ENCODE measurements at regions not wholly inside any gene's neighbourhood (a gene's known extent, or its start where the extent isn't known, plus 50 kb on each side); places are given as distances from the start of the nearest gene placed in this dataset.

GRCh38 chr2:5598156-5598555 lies 94.0 kb upstream of the SOX11 start (continued):
- TF ChIP-seq CBX3 (IDR thresholded peaks at IDR 0.05; ENCODE audit: borderline replicate concordance, low read depth) (no peak), ATF7 (IDR thresholded peaks at IDR 0.05; ENCODE audit: low read depth) (no peak), POLR2A (IDR thresholded peaks at IDR 0.05; ENCODE audit: low read depth, low read length) (no peak)

GRCh38 chr2:5609201-5609600 lies 83.0 kb upstream of the SOX11 start:
- H2AFZ ChIP-seq (ENCODE audit: control insufficient read depth, low read depth, low read length): no peak overlapping the region
- H3K9ac ChIP-seq (ENCODE audit: control insufficient read depth, insufficient read depth, low read length): no peak overlapping the region
- no peaks in the 10 kb centered on the region for H3K27me3 ChIP-seq (replicated peaks in 1 of 2; ENCODE audit: control insufficient read depth in 2 of 2, insufficient read depth in 2 of 2, low read length in 1 of 2)
- no peak overlapping the region for H3K27ac ChIP-seq (ENCODE audit: control insufficient read depth, insufficient read depth)
- no peaks in the 10 kb centered on the region for H3K79me2 ChIP-seq (ENCODE audit: control insufficient read depth, insufficient read depth, low read length)
- ATAC-seq (no peak), DNase-seq (ENCODE audit: low read depth, low spot score) (no peak), FAIRE-seq (no peak)
- ChIA-PET POLR2A (no interaction called here), SMC1A (ENCODE audit: uncharacterized antibody, unreplicated experiment) (interaction anchor here (0.8 kb wide), 1 partner anchor 10 kb away, joined by 3 read pairs; no protein-coding TSS in a partner anchor), RAD21 (ENCODE audit: unreplicated experiment) (no interaction called here), CTCF (no interaction called here)
- H3K36me3 ChIP-seq (ENCODE audit: control insufficient read depth in 2 of 2, insufficient read depth in 2 of 2, low read length in 1 of 2): no peaks in the 10 kb centered on the region
- no peak overlapping the region for H3K4me2 ChIP-seq (ENCODE audit: control insufficient read depth, insufficient read depth)
- intact Hi-C loops (cut with micrococcal nuclease; ENCODE audit: unreplicated experiment) (no loop called here), in situ Hi-C loops (cut with MboI) (no loop called here)
- H3K4me3 ChIP-seq: no peak overlapping the region
- no peak for TF ChIP-seq BHLHE40 (IDR thresholded peaks at IDR 0.05; ENCODE audit: borderline replicate concordance in 1 of 2, low read depth in 2 of 2, low read length in 1 of 2)
- TF ChIP-seq NBN (IDR thresholded peaks at IDR 0.05): no peak
- no peak for TF ChIP-seq GATAD2B (conservative IDR thresholded peaks at IDR 0.05; ENCODE audit: low read depth)
- no peaks in the 10 kb centered on the region for H4K20me1 ChIP-seq (ENCODE audit: control insufficient read depth, insufficient read depth)
- H3K4me1 ChIP-seq (ENCODE audit: control insufficient read depth, insufficient read depth, low read length): no peaks in the 10 kb centered on the region
- WGBS (ENCODE audit: insufficient coverage, insufficient replicate concordance, low lambda C conversion rate, missing lambda C conversion rate): 0% methylated on average over 3 of the region's 3 CpGs
- no TSS peak for BruUV-seq (replicated peaks)
- H3K9me3 ChIP-seq (replicated peaks; ENCODE audit: control insufficient read depth, insufficient read depth, low read length): no peaks in the 10 kb centered on the region

GRCh38 chr2:5612666-5613065 lies 79.5 kb upstream of the SOX11 start:
- Histone ChIP-seq H3K36me3 (ENCODE audit: control insufficient read depth in 2 of 2, insufficient read depth in 2 of 2, low read length in 1 of 2) (no peaks in the 10 kb centered on the region), H3K4me1 (ENCODE audit: control insufficient read depth, insufficient read depth, low read length) (no peaks in the 10 kb centered on the region), H3K4me2 (ENCODE audit: control insufficient read depth, insufficient read depth) (no peak overlapping the region), H3K4me3 (no peak overlapping the region), H3K79me2 (ENCODE audit: control insufficient read depth, insufficient read depth, low read length) (no peaks in the 10 kb centered on the region), H3K9me3 (replicated peaks; ENCODE audit: control insufficient read depth, insufficient read depth, low read length) (no peaks in the 10 kb centered on the region), H3K27ac (ENCODE audit: control insufficient read depth, insufficient read depth) (no peak overlapping the region), H2AFZ (ENCODE audit: control insufficient read depth, low read depth, low read length) (no peak overlapping the region), H4K20me1 (ENCODE audit: control insufficient read depth, insufficient read depth) (no peaks in the 10 kb centered on the region), H3K9ac (ENCODE audit: control insufficient read depth, insufficient read depth, low read length) (no peak overlapping the region), H3K27me3 (replicated peaks in 1 of 2; ENCODE audit: control insufficient read depth in 2 of 2, insufficient read depth in 2 of 2, low read length in 1 of 2) (no peaks in the 10 kb centered on the region; a peak in 1 of 4 replicates)
- ChIA-PET RAD21 (ENCODE audit: unreplicated experiment) (no interaction called here), SMC1A (ENCODE audit: uncharacterized antibody, unreplicated experiment) (interaction anchor here (1.1 kb wide), 1 partner anchor 21 kb away, joined by 3 read pairs; no protein-coding TSS in a partner anchor), POLR2A (no interaction called here), CTCF (no interaction called here)
- 31% methylated on average over 3 of the region's 3 CpGs for WGBS (ENCODE audit: insufficient coverage, insufficient replicate concordance, low lambda C conversion rate, missing lambda C conversion rate)
- BruUV-seq (replicated peaks): no TSS peak
- FAIRE-seq (no peak), ATAC-seq (no peak), DNase-seq (ENCODE audit: low read depth, low spot score) (no peak)
- in situ Hi-C loops (cut with MboI): no loop called here
- intact Hi-C loops (cut with micrococcal nuclease; ENCODE audit: unreplicated experiment): no loop called here
- TF ChIP-seq BHLHE40 (IDR thresholded peaks at IDR 0.05; ENCODE audit: borderline replicate concordance in 1 of 2, low read depth in 2 of 2, low read length in 1 of 2) (no peak), SMC3 (IDR thresholded peaks at IDR 0.05; ENCODE audit: borderline replicate concordance, low read length) (no peak), SUPT20H (IDR thresholded peaks at IDR 0.05; ENCODE audit: borderline replicate concordance, control insufficient read depth, low read depth, low read length) (no peak), PKNOX1 (IDR thresholded peaks at IDR 0.05) (no peak), ZBTB11 (CRISPR knock-in tag; IDR thresholded peaks at IDR 0.05) (no peak), BACH1 (IDR thresholded peaks at IDR 0.05; ENCODE audit: borderline replicate concordance) (no peak), USF1 (IDR thresholded peaks at IDR 0.05; ENCODE audit: borderline replicate concordance, extremely low read length, insufficient read depth, low read depth, low read length) (no peak)

Measured in GM12878 (cell line).